NOMO-1 treated with dmso at 0.1 percent for 144 hours (cell line): ENCODE measurements at regions not wholly inside any gene's neighbourhood (a gene's known extent, or its start where the extent isn't known, plus 50 kb on each side); places are given as distances from the start of the nearest gene placed in this dataset.

Experiments
- DNase-seq: peaks from one replicate; lab custom pipeline; 2025; ENCODE audit not compliant: unreplicated experiment; lab: John Stamatoyannopoulos, UW

DNA sequence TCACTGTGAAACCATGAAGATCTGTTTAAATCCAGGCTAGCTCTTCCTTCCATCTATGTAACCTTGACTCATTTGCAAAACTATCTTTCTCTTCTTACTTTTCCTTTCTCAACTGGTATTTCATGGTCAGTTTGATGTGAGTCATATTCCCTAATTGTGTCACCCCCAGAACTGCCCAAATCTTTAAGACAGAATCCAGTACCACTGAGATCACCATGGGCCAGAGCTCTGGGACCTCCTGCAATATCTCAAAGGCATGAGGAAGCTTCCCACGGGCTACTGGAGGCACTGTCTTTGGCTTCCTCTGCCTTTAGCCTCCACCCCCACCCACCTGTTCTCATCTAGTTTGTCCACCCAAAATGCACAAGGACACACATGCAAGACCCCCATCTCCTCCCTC, 274.4 kb upstream of the FMN2 start:
- no peak for DNase-seq

DNA sequence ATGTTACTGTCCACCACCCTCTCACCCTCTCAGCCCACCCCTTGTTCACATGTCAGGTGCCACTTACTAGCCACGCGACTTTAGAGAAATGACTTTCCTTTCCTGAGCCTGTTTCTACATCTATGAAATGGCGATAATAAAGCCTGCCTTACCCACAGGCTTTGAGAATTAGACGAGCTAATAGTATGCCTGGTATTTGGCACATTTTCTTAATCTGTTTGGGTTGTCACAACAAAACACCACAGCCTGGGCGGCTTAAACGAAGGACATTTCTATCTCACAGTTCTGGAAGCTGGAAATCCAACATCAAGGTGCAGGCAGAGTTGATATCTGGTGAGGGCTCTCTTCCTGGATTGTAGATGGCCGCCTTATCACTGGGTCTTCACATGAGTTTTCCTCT, 273.9 kb upstream of the FMN2 start:
- DNase-seq: no peak

DNA sequence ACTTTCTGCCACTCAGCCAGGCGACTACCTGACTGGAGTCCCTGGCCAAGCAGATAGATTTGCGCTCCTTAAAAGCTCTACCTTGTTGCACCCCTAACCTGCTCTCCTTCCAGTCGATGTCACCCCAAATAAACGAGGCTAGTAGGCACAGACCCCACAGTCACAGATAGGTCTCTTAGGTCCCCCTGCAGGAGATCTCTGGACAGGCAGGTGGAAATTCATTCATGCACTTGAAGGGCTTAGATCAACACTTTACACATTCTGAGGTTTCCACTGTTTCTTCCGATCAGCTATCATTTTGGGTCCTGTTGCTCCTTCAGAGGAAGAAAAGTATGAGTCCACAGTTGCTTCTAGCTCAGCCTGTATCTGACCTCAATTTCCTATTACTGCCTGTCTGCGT, 272.6 kb upstream of the FMN2 start:
- DNase-seq: no peak

DNA sequence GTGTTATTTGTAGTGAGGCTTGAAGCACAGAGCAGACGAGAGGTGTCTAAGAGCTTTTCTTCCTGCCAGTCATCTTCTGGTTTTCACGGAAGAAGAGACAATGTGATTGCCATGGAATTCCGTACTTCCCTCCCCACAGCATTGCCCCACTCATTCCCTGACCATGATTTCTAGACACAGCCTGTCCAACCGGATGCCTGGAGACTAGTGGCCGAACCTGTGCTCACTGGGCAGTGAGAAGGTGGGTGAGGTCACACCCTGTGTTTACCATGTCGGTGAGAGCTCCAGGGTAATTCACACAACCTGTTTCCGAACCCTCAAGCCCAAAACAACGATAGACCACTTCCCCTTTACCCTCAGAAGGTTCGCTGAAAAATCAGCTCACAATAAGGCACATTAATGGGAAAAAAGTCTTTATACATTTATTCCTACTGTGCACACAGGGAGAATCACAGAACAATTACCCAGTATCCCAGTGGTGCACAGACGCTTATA, 271.9 kb upstream of the FMN2 start:
- DNase-seq: no peak

DNA sequence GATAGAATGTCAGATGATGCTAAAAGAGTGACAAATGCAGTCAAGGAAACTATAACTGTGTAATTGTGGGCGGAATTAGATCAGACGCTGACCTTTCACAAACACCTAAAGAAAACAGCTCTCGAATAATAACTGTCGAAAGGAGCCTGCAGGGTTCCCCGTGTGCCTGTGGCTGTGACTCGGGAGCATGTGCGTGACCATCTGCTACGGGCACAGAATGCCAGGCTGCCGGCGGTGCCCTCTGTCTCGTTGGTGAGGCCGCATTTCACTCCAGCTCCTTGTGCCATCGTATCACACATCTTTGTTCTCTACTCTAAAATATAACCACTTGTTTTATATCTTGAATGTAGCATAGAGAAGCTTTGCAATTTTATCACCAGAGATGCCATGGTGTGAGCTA, 267.8 kb upstream of the FMN2 start:
- DNase-seq: no peak

DNA sequence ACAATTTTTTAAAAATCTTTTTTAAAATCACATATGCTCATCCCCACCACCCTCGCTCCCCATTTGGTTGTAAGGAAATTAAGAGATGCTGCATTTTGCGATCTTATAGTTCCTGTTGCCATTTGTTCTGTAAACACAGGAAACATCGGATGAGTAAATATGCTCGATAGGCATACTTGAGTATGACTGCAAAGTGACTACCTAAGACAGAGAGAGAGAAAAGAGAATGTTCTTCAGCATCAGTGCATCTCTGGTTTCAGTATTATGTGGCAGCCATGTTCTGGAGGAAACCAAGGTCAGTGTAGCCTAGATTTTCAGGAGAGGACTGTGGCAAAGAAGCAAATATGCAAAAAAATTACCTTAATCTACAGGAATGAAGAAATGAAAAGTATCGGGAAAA, 265.5 kb upstream of the FMN2 start:
- DNase-seq: no peak

DNA sequence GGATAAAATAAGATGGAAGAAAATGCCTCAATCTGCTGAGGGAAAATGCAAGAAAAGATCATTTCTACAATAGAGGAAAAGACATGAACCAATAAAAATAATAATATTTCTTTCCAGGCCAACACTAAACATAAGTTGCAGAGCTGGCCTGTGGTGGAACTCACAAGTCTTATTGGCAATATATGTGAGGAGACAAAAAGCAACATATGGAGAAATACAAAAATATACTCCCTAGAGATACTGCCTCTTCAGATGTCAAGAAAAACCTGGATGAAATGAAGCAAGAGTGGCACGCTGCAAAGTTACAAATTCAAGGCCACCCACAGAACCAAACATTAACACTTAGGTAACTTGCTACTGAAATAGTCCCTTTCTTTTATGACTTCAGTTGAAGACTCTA, 264.9 kb upstream of the FMN2 start:
- no peak for DNase-seq

DNA sequence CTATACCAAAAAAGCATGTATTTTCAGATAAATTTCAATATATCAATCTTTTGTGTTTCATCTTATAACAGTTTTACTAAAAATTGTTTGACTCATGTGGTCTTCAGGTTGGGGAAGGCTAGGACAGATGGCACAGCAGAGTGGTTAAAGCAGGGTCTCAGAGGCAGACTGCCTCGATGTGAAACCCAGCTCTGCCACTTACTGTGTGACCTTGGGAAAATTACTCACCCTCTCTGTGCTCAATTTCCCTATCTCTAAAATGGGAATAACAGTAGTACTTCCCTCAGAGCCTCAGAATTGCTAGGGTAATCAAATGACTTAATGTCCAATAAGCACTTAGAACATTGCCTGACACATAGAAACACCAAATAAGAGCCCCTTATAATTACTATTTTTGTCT, 262.1 kb upstream of the FMN2 start:
- no peak for DNase-seq

DNA sequence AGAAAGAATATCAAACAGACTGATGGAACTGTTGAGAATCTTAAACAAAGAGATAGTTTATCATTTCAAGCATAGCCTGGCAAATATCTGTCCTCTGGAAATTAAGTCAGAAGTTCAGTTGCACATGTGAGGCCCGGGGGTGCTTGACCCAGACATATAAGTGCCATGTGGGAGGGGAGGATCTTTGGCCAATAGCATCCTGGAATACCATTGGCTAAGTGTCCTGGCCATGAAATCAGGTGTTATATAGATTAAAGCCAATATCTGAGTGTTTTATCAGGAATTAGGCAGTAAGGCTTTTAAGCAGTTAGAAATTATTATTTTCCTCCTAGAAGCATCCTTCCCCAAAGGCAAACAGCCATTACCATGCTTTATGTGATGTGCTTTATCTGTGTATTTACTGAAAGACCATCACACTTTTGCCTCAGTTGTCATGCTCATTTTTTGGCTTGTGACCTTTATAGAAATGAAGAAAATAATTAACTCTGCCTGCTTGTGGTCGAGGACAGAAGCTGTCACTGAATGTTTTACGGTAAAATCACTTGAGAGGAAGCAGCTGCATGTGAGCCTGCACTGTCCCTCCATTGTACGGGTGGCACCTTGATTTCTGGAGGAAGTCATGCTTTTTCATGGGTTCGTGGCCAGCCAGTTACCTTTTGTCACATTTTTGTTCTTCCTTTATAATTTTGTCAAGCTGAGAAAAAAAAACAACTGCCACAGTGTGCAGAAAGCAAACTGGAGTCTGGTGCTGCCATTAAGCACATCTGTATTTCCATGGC, 259.9 kb upstream of the FMN2 start:
- no peak for DNase-seq

DNA sequence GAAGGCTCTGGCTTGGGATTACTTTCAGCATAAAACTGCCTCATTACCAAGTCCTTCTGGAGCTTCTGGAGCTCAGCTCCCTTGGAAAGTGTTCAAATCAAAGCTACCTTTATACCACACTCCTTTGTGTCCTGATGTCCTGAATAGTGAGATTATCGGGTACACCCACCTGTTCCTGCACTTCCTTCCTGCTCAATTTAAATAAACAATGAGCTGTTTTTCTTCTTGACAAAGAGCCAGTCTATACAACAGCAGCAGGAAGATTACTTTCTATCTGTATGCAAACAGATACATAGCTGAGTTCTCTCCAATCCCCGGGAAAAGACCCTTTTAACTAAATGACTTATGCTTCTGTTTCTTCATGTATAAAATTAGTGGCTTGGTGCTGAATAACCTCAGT, 258.0 kb upstream of the FMN2 start:
- no peak for DNase-seq

DNA sequence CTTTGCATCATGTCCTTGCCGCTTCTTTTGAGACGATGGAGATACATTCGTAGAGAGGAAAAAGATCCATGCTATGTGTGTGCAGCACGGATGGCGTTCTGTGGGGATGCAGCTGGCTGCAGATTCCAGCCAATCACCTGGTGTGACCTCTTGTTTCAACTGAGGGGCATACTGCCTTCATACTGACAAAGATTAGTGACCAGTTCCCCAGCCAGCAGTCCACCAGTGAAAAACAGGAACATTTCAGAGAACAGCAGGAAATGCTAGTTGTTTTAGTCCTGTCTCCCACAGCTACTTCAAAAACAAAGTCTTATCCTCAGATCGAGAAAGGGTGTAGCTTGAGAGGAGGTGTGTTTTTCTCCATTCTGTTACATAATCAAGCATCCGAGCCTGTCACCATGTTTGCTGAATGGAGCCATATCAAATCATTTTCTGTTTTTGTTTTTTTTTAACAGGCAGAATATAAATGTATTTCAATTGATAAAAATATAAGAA, 255.7 kb upstream of the FMN2 start:
- DNase-seq: no peak

DNA sequence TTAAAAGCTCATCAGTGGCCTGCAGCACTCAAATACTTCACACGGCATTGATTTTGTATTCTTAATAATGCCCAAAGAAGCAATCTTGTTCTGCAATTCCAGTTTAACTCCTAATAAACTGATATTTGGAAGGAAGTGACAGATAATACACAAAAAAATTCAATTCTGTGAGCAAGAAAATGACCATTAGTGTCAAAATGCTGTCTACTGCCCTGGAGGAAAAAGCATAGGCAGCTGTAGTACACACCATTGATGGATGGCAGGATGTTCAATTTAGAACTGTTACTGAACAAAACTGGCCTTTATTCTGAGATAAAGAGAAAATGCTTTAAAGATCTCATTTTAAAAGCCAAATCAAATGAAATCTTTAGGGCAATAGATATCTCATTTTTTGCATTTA, 251.3 kb upstream of the FMN2 start:
- DNase-seq: no peak

DNA sequence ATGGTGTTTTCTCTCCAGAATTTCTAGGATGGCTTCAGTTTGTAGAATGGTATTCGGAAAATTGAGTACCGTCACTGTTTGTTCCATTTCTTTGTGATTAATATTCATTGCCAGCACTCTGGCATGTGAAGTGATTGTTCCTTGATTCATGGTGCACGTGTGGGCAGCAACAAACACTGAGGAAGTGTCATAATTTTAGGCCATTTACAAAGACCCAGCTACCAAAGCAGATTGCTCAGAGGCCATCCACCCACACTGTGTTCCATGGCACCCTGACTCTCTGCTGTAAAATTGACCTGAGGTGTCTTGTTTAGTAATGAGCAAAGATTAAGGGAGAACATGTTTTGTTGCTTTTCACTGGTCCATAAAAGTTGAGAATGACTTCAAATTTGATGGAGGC, 250.9 kb upstream of the FMN2 start:
- DNase-seq: no peak

DNA sequence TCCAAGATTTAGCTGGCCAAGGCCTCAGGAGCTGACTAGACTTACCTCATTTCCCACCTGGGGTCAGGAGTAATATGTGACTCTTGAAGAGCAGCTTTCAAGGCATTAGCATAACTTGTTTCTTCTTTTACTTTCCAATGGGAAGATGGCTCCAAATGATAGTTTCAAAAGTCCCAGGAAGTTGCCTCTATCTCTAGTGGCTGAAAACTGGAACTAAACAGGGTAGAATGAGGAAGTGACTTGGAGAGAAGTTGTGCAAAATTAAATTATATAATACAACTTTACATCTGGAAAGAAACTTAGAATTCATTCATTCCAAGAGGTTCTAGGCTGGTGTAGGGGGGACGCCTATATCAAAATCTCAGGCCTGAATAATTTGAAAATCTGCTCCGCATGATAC, 250.1 kb upstream of the FMN2 start:
- DNase-seq: no peak

DNA sequence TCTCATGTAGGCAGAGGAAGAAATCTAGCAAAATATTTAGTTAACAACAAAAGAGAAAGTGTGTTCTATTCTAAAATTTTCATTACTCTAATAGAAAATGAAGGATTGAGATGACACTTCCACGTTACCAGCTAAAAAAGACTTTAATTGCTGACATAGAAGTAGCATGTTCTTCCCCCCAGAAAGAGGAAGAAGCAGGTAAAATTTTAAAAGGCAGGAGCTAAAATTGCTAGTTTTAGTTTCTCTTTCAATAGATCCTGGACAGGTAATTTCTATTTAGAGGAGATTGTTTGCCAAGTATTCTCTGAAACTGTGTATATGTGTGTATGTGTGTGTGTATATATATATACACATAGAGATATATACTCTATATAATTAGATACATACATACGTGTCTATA, 248.1 kb upstream of the FMN2 start:
- DNase-seq: no peak

DNA sequence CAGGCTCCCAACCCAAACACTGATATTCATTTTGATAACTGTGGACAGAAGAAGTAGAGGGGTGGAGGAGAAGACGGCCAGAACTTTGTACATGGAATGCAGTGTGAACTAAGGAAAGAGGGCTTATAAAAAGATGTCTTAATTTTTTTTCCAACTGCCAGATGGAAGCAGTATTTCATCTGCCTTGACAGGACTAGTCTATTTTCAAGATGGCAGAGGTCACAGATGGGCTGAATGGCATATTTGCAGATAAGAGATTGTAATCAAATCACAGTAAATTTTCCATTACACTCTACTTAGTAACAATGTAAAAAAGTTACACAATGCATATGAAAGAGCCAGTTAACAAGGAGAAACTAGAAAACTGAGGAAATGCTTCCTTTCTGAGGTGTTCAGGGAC, 246.8 kb upstream of the FMN2 start:
- DNase-seq: no peak

DNA sequence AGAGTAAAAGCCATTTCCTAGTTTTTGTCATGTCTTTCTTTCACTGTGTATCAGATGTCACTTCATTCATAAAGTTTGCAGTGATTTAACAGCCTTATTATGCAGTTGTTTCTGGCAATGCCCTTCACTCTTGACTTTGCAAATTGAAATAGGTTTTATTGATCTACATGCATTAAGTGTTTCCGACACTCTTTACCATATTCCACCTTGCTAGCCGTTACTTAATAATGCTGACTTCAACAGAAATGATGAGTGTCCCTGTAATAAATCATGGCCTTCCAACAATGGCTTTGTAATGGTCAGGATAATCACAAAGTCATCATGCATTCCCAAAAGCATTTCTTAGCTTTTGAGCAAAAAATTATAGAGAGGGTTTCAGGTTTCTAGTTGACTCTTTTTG, 236.8 kb upstream of the FMN2 start:
- no peak for DNase-seq

DNA sequence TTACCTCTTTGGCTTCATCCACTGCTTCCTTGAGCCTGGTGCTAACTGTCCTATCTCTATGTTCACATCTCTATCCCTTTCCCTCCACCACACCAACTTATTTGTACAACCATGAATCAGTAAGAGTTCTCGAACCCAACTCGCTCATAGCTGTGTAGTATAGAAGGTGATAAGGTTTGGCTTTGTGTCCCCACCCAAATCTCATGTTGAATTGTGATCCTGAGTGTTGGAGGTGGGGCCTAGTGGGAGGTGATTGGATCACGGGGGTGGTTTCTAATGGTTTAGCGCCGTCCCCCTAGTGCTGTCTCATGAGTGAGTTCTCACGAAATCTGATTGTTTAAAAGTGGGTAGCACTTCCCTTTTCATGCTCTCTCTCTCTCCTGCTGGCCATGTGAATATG, 235.6 kb upstream of the FMN2 start:
- no peak for DNase-seq

DNA sequence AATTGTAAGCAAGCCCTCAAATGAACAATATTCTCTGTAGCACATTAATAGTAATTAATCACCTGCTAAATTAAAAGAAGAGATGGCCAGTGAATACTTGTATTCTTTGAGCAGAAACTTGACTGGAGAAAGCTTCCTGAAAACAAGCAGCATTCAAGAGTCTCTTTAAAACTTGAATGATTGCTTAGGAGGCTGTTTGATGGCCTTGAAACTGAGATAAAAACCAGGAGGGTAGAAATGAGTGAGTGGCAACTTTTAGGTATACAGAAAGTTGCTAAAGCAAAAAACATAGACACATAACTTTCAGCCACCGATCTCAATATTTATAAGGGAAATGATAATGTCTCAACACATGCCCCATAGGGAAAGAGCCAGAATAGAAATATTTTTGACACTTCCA, 234.8 kb upstream of the FMN2 start:
- no peak for DNase-seq

DNA sequence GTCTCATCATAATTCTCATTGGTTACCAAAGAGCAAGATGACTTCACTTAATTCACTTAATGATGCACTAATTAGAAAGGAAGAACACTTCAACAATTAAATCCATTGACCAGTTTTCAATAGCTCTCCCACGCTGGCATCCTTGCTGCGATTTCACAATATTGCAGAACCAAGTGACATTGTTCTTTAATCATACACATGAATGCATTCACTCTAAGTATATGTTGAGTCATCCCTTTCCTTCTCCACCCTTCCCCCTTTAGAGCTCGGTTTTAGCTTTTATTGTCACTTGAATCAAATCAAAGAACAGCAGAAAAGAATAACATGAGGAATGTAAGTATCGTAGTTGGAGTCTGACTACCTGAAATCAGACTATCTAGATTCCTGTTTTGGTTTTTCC, 233.6 kb upstream of the FMN2 start:
- no peak for DNase-seq

DNA sequence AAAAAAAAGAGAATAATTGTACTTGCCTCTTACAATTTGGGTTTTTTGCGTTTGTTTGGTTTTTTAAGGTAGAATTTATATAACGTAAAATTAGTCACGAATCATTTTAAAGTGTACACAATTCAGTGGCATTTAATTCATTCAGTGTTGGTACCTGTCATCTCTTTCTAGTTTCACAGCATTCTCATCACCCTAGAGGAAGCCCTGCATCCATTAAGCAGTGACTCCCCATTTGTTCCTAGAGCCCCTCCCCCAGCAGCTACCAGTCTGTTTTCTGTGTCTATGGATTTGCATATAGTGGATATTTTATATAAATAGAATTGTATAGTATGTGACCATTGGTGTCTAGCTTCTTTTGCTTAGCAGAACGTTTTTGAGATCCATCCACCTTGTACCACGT, 233.2 kb upstream of the FMN2 start:
- DNase-seq: no peak

DNA sequence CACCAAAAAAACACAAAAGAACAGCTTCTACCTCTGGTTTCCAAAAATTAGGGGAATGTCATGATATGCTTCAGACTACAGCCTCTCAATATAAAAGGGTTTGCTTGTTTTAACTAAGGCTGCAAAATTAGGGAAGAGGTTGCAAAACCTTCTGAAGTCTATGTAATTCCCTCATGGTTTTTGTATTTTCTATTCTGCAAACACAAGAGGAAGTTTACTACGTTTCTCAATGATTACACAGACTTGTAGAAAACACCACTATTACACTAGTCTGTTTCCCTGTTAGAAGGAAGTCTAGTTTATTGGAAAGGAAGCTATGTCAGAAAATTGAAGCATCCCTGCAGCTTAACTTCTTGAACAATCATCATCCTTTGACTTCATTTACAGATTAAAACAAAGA, 229.7 kb upstream of the FMN2 start:
- no peak for DNase-seq
